ENCODE measurements at regions not wholly inside any gene's neighbourhood (a gene's known extent, or its start where the extent isn't known, plus 50 kb on each side); places are given as distances from the start of the nearest gene placed in this dataset.

DNA sequence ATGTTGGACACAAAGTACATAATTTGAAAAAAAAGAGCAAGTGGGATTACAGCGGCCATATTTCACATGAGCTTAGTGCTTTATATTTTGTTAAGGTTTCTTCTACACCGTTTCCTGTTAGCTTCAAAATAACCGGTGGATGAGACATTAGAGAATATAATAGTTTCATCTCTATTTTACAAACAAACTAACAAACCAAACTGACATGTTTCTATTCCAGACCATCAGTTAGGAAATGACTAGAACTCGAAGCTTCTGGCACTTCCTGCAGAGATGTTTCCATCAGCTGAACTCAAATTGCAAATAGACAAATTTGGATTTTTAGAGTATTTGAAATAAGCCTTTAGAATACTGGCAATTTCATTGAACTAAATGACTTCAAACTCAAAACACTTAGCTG is 86.5 kb downstream of the MTRR start:
- Histone ChIP-seq H3K4me3 (ENCODE audit: low read depth, low read length) (no peak overlapping the region), H3K36me3 (ENCODE audit: control insufficient read depth, insufficient read depth, low read length) (no peaks in the 10 kb centered on the region), H3K4me1 (no peaks in the 10 kb centered on the region), H3K27me3 (replicated peaks; ENCODE audit: control insufficient read depth, insufficient read depth, low read length) (no peaks in the 10 kb centered on the region; the same call in 1 of the 2 replicates), H3K9me3 (no peaks in the 10 kb centered on the region)
- Mint-ChIP-seq H3K4me3 (ENCODE audit: unreplicated experiment) (no peak overlapping the region), H3K4me1 (ENCODE audit: low read depth, unreplicated experiment) (no peaks in the 10 kb centered on the region), H3K9me3 (ENCODE audit: unreplicated experiment) (no peaks in the 10 kb centered on the region), H3K27ac (ENCODE audit: unreplicated experiment) (no peak overlapping the region), H3K36me3 (ENCODE audit: insufficient read depth, unreplicated experiment) (no peaks in the 10 kb centered on the region), H3K27me3 (ENCODE audit: insufficient read depth, unreplicated experiment) (peaks cover 7% of the 10 kb centered on the region)
- DNase-seq: no peak
- POLR2A ChIA-PET: no interaction called here
- intact Hi-C loops (cut with micrococcal nuclease; ENCODE audit: unreplicated experiment): no loop called here
- CTCF ChIA-PET: no interaction called here
- BruUV-seq (replicated peaks): no TSS peak
- TF ChIP-seq, protein P1, sequence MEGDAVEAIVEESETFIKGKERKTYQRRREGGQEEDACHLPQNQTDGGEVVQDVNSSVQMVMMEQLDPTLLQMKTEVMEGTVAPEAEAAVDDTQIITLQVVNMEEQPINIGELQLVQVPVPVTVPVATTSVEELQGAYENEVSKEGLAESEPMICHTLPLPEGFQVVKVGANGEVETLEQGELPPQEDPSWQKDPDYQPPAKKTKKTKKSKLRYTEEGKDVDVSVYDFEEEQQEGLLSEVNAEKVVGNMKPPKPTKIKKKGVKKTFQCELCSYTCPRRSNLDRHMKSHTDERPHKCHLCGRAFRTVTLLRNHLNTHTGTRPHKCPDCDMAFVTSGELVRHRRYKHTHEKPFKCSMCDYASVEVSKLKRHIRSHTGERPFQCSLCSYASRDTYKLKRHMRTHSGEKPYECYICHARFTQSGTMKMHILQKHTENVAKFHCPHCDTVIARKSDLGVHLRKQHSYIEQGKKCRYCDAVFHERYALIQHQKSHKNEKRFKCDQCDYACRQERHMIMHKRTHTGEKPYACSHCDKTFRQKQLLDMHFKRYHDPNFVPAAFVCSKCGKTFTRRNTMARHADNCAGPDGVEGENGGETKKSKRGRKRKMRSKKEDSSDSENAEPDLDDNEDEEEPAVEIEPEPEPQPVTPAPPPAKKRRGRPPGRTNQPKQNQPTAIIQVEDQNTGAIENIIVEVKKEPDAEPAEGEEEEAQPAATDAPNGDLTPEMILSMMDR (IDR thresholded peaks at IDR 0.05; ENCODE audit: insufficient read depth in 1 of 2, low read depth in 1 of 2, low read length in 1 of 2, severe bottlenecking in 1 of 2, unreplicated experiment in 1 of 2): no peak

DNA sequence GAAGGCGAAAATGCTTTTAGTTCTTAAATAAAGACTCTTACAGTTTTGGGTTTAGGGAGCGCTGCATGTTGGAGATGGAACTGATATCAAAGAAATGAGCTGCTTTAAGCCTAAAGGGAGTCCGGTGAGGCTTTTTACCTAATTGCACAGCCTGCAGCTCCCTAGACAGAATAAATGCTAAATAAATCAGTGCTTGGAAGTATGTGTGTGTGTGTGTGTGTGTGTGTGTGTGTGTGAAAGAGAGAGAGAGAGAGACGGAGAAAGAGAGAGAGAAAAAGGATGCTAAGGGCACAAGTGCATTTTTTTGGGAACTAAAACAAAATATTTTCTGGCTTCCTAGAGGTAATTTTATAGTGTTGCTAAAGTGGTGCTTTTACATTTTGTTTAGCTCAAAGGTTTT is 88.4 kb downstream of the MTRR start:
- H3K4me3 ChIP-seq (ENCODE audit: low read depth, low read length): no peak overlapping the region
- no peaks in the 10 kb centered on the region for H3K4me1 Mint-ChIP-seq (ENCODE audit: low read depth, unreplicated experiment)
- POLR2A ChIA-PET: no interaction called here
- no peaks in the 10 kb centered on the region for H3K36me3 ChIP-seq (ENCODE audit: control insufficient read depth, insufficient read depth, low read length)
- CTCF ChIA-PET: no interaction called here
- H3K4me1 ChIP-seq: no peaks in the 10 kb centered on the region
- no peak overlapping the region for H3K4me3 Mint-ChIP-seq (ENCODE audit: unreplicated experiment)
- no peak for DNase-seq
- H3K36me3 Mint-ChIP-seq (ENCODE audit: insufficient read depth, unreplicated experiment): no peaks in the 10 kb centered on the region
- TF ChIP-seq, protein P1 (IDR thresholded peaks at IDR 0.05; ENCODE audit: insufficient read depth in 1 of 2, low read depth in 1 of 2, low read length in 1 of 2, severe bottlenecking in 1 of 2, unreplicated experiment in 1 of 2): no peak
- intact Hi-C loops (cut with micrococcal nuclease; ENCODE audit: unreplicated experiment): no loop called here
- no peaks in the 10 kb centered on the region for H3K9me3 Mint-ChIP-seq (ENCODE audit: unreplicated experiment)
- BruUV-seq (replicated peaks): no TSS peak
- no peaks in the 10 kb centered on the region for H3K27me3 ChIP-seq (replicated peaks; ENCODE audit: control insufficient read depth, insufficient read depth, low read length)
- H3K9me3 ChIP-seq: no peaks in the 10 kb centered on the region
- peaks cover 7% of the 10 kb centered on the region for H3K27me3 Mint-ChIP-seq (ENCODE audit: insufficient read depth, unreplicated experiment)
- H3K27ac Mint-ChIP-seq (ENCODE audit: unreplicated experiment): no peak overlapping the region

DNA sequence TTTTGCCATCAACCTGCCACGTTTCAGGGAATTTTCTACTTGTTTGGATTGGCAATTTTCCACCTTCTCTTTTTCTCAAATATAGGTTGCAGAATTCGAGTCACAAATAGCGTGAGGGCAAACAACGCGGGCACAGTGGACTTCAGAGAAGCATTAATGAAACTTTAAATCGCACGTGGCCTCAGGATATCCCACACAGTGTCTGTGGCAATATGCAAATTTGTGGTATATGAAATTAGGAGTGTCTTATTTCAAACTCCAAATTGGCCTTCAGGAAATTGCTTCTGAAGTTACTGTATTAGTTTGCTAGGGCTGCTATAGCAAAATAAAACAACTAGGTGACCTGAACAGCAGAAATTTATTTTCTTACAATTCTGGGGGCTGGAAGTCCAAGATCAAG is 91.2 kb downstream of the MTRR start:
- Mint-ChIP-seq H3K4me1 (ENCODE audit: low read depth, unreplicated experiment) (no peaks in the 10 kb centered on the region), H3K27me3 (ENCODE audit: insufficient read depth, unreplicated experiment) (peaks cover 10% of the 10 kb centered on the region), H3K9me3 (ENCODE audit: unreplicated experiment) (no peaks in the 10 kb centered on the region), H3K27ac (ENCODE audit: unreplicated experiment) (no peak overlapping the region), H3K36me3 (ENCODE audit: insufficient read depth, unreplicated experiment) (no peaks in the 10 kb centered on the region), H3K4me3 (ENCODE audit: unreplicated experiment) (no peak overlapping the region)
- no peaks in the 10 kb centered on the region for H3K27me3 ChIP-seq (replicated peaks; ENCODE audit: control insufficient read depth, insufficient read depth, low read length)
- H3K4me1 ChIP-seq: no peaks in the 10 kb centered on the region
- ChIA-PET POLR2A (no interaction called here), CTCF (no interaction called here)
- no peaks in the 10 kb centered on the region for H3K36me3 ChIP-seq (ENCODE audit: control insufficient read depth, insufficient read depth, low read length)
- no peaks in the 10 kb centered on the region for H3K9me3 ChIP-seq
- DNase-seq: no peak
- intact Hi-C loops (cut with micrococcal nuclease; ENCODE audit: unreplicated experiment): no loop called here
- no TSS peak for BruUV-seq (replicated peaks)
- TF ChIP-seq, protein P1 (IDR thresholded peaks at IDR 0.05; ENCODE audit: insufficient read depth in 1 of 2, low read depth in 1 of 2, low read length in 1 of 2, severe bottlenecking in 1 of 2, unreplicated experiment in 1 of 2): no peak
- no peak overlapping the region for H3K4me3 ChIP-seq (ENCODE audit: low read depth, low read length)

Measured in Caco-2 (cell line).